Lower leg skin (tissue), 4 donors: ENCODE measurements at regions not wholly inside any gene's neighbourhood (a gene's known extent, or its start where the extent isn't known, plus 50 kb on each side); places are given as distances from the start of the nearest gene placed in this dataset.

Experiments
- DNase-seq, 2 donors: peaks; one replicate each; pipeline ENCODE4 v3.0.0-alpha.2; 2019; ENCODE audit warnings: low spot score in 2 of 2
- H3K4me3 ChIP-seq: fragments of 200-600 bp; sonication (generic); 2 replicates; pipeline ENCODE4 v1.5.1; 2017; ENCODE audit warnings: mild to moderate bottlenecking, low read depth; ENCODE audit not compliant: poor library complexity, severe bottlenecking
- CTCF ChIP-seq, 3 donors: fragments of 450-650 bp; IDR thresholded peaks; one replicate each; pipeline ENCODE4 v1.5.1; 2016; ENCODE audit warnings: antibody characterized with exemption in 3 of 3, mild to moderate bottlenecking in 3 of 3, moderate library complexity in 2 of 3
- POLR2A ChIP-seq, 2 donors: fragments of 450-650 bp; IDR thresholded peaks; one replicate each; pipeline ENCODE4 v1.6.1; 2016 to 2017; ENCODE audit warnings: antibody characterized with exemption in 2 of 2, mild to moderate bottlenecking in 1 of 2, moderate library complexity in 1 of 2
- WGBS, 2 donors: methylation state at CpG; one replicate each; pipeline ENCODE4 v1.1.5; 2018; 5-methylcytosine and 5-hydroxymethylcytosine counted together
- intact Hi-C: fragments of 100-400 bp; cut with DNase I; formaldehyde crosslinking; loops from one replicate; pipeline ENCODE4 v1.15.0; 2023; ENCODE audit warnings: low total_unique reads

GRCh38 chr17:77736721-77737120 lies 221.8 kb upstream of the TNRC6C start:
- WGBS, 2 donors, result 56 to 66% methylated on average over 6 of the region's 6 CpGs
- no peak for TF ChIP-seq POLR2A (IDR thresholded peaks at IDR 0.05)
- TF ChIP-seq CTCF (IDR thresholded peaks at IDR 0.05), result no peak
- peak in 1 of 2 donors; percentile 77 for DNase-seq
- intact Hi-C loops, result no loop called here
- H3K4me3 ChIP-seq, result no peak overlapping the region

DNA sequence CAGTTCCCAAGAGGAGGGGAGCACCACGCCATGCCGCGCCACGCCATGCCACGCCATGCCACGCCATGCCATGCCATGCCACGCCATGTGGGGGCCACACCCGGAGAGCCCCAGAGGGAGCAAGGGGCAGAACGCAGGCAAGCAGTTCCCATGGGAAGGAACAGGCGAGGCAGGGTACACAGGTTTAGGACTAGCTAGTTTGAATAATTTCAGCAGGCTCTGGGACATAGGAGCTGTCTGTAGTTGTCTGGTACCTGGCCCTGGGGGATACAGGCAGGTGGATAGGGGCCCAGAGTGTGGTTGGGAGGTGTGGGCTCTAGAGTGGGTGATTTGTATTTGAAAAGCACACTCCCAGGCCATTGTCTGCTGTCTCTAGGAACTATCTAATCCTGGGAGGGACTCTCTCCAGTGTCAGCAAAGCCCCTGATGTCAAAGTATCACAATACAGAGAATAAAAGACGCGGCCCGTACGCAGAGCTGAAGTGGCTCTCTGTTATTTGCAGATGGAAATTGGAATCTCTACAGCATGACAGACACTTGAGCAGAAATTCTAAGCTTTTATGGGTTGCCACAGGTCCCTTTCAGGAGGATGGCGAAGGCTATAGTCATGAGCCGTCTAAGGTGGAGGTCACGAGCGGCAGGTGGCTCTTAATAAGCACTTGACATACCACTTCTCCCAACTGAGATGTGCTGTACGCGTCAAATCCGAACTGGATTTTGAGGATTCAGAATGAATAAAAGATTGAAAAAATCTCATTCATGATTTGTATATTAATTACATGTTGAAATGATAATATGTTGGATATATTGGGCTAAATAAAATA lies 220.8 kb upstream of the TNRC6C start:
- 91 to 93% methylated on average over 21 of the region's 21 CpGs for WGBS, 2 donors
- TF ChIP-seq POLR2A (IDR thresholded peaks at IDR 0.05), result no peak
- TF ChIP-seq CTCF (IDR thresholded peaks at IDR 0.05), result no peak
- H3K4me3 ChIP-seq, result no peak overlapping the region
- intact Hi-C loops, result no loop called here
- peak in 1 of 2 donors; percentile 70 for DNase-seq

DNA sequence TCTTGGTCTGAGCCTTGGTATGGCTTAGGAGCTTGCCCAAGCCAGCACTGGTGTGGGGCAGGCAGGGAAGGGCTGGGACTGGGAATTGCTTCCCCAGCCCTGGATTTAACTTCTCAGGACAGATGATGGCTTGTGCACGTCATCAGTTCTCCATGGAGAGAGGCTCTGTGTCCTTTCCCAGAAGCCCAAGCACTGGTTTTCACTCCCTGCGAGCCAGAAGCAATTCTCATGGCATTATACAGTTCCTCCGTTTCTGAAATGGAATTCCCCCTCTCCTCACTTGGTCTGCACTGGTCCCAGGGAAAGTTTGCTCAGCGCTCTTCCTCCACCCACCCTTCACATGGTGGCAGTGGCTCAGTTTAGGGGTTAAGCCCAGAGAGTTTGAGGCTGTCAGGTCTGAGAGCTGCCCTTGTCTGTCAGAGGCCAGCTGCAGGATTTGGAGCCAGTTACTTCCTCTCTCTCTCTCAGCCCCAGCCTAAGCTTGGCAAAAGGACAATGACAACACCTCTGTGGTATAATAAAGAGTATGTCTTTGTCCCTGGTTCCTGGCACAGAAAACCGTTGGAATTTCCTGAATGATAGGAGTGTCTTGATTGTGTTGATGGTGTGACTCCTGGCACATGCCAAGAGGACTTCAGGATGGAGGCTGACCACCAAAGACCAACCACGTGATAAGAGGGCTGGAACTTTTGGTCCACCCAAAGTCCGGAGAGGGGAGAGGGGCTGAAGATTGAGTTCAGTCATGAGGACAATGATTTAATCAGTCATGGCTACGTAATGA lies 219.6 kb upstream of the TNRC6C start:
- DNase-seq, result peak in 1 of 2 donors; percentile 79
- TF ChIP-seq CTCF (IDR thresholded peaks at IDR 0.05) (no peak), POLR2A (IDR thresholded peaks at IDR 0.05) (no peak)
- H3K4me3 ChIP-seq, result no peak overlapping the region
- intact Hi-C loops, result no loop called here
- 42 to 45% methylated on average over 8 of the region's 8 CpGs for WGBS, 2 donors

DNA sequence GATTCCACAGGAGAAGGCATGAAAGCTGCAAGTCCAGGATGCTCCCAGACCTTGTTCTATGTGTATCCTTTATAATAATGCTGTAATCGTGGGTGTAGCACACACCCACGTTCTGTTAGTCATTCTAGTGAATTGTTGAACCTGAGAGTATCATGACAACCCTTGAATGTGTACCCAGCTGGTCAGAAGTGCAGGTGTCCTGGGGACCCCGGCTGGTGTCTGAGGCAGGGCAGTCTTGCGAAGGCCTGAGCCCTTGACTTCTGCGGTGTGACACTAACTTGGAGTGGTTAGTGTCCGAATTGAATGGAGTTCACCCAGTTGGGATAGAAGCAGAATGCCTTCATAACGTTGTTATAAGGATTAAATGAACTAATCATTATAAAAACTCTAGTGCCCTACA lies 218.0 kb upstream of the TNRC6C start:
- no peak overlapping the region for H3K4me3 ChIP-seq
- no peak for TF ChIP-seq CTCF (IDR thresholded peaks at IDR 0.05)
- TF ChIP-seq POLR2A (IDR thresholded peaks at IDR 0.05), result no peak
- WGBS, 2 donors, result 95% methylated on average over 7 of the region's 7 CpGs
- intact Hi-C loops, result no loop called here
- DNase-seq, result peak in 1 of 2 donors; percentile 31

GRCh38 chr17:77741109-77741508 lies 217.4 kb upstream of the TNRC6C start:
- TF ChIP-seq POLR2A (IDR thresholded peaks at IDR 0.05) (no peak), CTCF (IDR thresholded peaks at IDR 0.05) (no peak)
- 55 to 68% methylated on average over 8 of the region's 8 CpGs for WGBS, 2 donors
- peak in 1 of 2 donors; percentile 72 for DNase-seq
- intact Hi-C loops, result no loop called here
- no peak overlapping the region for H3K4me3 ChIP-seq
